GM18499 (cell line): ENCODE measurements at regions not wholly inside any gene's neighbourhood (a gene's known extent, or its start where the extent isn't known, plus 50 kb on each side); places are given as distances from the start of the nearest gene placed in this dataset.
"Not testable (repeated sequence)": the region's sequence is repeated elsewhere in the genome, so short reads cannot be mapped to it uniquely, and the experiment has no call there.

ENCODE experiments used
- ATAC-seq: cut with Tn5 transposase; IDR thresholded peaks from one replicate; pipeline ENCODE4 v1.9.1; 2021; ENCODE audit warnings: moderate number of reproducible peaks; ENCODE audit not compliant: insufficient read depth, unreplicated experiment

DNA sequence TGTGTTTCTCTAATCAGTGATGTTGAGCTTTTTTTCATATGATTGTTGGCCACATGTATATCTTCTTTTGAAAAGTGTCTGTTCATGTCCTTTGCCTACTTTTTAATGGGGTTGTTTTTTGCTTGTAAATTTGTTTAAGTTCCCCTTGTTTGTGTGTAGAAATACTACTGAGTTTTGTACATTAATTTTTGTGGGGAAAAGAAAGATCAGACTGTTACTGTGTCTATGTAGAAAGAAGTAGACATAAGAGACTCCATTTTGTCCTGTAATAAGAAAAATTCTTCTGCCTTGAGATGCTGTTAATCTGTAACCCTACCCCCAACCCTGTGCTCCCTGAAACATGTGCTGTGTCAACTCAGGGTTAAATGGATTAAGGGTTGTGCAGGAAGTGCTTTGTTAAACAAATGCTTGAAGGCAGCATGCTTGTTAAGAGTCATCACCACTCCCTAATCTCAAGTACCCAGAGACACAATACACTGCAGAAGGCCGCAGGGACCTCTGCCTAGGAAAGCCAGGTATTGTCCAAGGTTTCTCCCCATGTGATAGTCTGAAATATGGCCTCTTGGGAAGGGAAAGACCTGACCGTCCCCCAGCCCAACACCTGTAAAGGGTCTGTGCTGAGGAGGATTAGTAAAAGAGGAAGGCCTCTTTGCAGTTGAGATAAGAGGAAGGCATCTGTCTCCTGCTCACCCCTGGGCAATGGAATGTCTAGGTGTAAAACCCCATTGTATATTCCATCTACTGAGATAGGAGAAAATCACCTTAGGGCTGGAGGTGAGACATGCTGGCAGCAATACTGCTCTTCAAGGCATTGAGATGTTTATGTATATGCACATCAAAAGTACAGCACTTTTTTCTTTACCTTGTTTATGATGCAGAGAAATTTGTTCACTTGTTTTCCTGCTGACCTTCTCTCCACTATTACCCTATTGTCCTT, 196.4 kb downstream of the JRKL start:
- ATAC-seq = not testable (repeated sequence)

DNA sequence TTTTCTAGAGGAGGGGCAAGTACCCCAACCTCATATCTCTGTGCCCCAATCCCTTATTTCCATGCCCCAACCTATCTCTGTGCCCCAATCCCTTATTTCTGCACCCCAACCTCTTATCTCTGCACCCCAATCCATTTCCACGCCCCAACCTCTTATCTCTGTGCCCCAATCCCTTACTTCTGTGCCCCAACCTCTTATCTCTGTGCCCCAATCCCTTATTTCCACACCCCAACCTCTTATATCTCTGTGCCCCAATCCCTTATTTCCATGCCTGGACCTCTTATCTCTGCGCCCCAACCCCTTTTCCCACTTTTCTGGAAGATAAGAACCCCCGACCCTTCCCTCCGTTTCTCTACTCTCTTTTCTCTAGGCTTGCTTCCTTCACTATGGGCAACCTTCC, 199.0 kb downstream of the JRKL start:
- ATAC-seq = not testable (repeated sequence)

DNA sequence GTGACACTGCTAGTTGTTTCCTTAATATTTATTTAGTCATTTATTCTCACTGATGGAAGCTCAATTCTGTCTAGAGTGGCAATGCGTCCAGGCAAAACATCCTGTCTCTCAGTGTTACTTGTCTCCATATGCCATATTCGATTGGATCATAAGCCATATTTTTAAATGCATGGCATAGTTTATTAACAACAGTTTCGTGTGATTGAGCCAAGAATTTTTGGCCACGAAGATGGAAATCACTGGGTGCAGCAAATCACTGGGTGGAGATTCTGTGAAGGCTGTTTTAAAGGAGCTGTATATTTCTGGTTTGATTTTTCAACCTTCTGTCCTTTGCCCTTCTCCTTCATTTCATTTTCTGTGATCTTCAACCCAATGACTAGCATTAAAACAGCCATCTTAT, 205.2 kb downstream of the JRKL start:
- ATAC-seq = no peak

DNA sequence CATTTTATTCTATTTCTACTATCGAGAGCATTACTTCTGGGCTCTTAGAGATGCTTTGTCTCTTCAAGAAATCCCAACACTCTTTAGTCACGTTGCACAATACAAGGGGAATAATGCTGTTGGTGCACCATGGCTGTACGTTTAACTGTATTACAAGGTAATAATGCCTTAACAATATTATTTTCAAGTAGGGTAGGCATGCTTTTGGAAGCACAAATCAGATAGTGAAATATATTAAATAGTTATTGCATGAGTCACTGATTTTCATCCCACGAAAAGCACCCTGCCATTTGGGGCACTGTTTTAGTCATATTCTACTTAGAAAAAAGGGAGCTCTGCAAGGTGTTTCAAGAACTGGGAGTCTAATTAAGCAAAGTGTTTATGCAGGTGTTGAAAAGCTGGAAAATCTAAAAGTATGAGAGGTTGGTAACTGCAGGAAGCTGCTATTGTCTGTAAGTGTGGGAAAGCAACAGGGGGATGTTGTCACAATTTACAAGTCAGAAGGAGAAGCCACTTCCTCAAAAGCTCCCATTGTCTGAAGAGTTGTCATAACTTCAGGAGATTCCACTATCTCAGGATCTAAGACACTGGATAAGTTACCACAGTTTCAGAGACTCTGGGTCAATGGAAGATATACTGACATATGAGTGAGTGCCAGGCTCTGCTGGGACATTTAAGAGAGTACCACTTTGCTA, 218.2 kb downstream of the JRKL start:
- no peak for ATAC-seq

DNA sequence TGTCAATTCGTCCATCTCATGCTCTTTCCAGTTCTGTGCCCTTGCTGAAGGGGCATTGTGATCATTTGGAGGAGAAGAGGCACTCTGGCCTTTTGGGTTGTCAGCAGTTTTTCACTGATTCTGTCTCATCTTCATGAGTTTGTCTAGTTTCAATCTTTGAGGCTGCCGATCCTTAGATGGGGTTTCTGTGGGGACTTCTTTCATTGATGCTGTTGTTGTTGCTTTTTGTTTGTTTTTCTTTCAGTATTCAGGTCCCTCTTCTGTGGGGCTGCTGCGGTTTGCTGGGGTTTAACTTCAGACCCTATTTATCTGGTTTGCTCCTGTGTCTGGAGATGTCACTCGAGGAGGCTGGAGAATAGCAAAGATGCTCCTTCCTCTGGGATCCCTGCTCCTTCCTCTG, 224.3 kb downstream of the JRKL start:
- ATAC-seq = no peak

DNA sequence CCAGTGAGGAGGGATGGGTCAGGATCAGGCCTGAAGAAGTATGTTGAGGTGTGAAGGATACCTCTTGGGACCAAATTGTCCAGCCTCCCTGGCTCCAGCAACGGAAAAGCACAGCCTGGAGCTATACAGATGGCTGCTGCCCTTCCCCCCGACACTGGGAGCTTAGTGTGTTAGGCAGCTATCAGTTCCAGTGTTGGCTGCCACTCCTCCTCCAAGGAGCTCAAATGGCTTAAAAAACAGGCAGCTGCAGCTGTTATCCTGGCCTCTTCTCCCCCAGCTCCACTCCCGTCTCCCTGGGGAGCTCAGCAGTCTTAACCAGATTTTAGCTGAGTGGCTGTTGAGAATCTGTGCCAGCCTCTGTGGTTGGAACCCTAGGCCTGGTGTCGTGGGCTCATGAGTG, 225.0 kb downstream of the JRKL start:
- ATAC-seq = no peak

DNA sequence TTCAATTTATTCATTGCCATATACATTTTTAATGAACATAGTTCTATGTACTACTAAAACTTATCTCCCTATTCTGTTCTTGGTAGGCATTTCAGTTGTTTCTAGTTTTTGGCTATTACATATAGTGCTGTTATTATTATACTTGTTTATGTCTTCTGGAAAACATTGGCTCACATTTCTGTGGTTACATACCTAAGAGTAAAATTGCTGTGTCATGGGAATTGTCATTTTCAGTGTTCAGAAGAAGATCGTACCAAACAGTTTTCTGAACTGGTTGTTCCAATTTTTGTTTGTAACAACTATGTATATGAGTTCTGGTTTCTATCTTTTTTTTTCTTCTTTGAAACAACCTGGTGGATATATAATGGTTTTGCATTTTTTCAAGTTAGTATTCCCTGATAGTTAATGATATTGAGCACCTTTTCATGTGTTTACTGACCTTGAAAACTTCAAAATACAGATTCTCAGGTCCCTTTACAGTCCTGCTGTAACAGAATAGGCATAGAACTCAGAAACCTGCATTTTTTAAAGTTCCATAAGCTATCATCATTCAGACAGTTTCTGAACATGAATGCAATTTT, 230.7 kb downstream of the JRKL start:
- no peak for ATAC-seq

DNA sequence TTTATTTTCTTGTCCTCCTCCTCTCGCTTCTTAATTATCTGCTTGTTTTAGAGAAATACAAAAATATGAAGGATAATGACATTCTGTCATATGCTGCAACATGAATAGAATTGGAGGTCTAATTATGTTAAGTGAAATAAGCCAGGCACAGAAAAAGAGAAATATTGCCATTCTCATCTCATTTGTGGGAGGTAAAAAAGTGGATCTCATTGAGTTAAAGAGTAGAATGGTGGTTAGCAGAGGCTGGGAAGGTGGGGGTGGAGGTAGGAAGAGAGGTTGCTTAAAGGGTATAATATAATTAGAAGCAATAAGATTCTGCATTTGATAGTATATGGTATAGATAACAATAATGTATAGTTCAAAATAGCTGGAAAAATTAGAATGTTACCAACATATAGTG, 231.3 kb downstream of the JRKL start:
- ATAC-seq = no peak

DNA sequence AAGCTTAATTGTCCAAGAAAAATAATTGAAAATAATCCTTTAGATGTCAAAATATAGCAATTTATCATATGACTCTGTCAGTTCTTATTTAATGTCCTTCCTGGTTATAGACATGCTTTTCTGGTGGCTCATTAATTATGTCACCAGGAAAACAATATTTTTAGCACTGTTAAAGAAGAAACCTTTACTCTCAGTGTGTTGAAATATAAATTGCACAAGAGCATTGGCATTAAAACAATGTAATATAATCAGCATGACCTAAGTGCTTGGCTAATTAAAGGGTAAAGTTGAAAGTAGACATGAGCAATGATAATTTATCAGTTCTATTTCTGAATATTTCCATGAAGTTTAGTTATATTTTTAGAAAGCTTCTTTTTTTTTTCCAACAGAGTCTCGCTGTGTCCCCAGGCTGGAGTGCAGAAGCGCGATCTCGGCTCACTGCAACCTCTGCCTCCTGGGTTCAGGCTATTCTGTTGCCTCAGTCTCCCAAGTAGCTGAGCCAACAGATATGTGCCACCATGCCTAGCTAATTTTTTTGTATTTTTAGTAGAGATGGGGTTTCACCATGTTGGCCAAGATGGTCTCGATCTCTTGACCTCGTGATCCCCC, 232.3 kb downstream of the JRKL start:
- no peak for ATAC-seq

DNA sequence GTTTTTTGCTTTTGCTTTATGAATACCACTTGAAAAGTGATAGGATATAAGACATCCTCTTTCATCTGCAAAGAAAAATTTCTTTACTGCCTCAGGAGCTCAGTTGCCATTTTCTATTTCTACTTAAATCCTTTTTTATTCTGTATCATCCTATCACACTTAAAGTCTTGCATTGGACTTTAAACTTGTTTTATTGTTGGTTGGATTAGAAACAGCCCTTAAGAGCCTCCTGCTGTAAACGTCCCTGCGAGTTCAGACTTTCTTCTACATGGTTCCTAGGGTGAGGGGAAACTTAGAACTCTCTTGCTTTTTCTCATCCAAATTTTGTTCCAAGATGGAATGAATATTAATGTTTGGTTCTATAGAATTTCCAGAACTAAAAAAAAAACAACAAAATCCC, 234.3 kb downstream of the JRKL start:
- ATAC-seq = no peak

DNA sequence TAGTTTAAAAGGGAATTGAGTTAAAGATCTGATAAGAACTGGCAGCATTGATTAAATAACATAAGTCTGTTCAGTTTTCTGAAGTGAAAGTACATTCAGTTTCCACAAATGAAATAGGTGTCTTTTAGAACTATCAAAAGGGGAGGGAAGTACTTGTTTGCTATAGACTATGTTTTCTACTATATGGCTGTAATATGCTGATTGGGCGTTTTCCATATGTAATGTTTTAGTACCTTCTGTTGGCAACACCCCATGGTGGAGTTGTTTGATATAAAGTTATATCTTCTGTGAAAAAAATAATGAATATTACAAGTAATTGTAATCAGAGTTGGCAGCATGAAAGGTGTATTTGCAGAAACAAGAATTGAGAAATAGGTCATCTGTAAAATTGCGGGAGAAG, 237.6 kb downstream of the JRKL start:
- no peak for ATAC-seq

DNA sequence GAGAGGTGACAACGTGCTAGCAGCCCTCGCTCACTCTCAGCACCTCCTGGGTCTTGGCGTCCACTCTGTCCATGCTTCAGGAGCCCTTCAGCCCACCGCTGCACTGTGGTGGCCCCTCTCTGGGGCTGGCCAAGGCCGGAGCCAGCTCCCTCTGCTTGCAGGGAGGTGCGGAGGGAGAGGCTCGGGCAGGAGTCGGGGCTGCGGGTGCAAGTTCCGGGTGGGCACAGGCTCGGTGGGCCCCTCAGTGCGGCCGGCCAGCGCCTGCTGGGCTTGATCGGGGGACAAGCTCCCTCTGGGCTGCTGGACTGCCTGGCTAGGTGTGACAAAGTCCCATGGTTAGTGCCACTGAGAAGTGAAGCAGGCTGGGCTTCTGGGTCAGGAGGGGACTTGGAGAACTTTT, 245.8 kb downstream of the JRKL start:
- no peak for ATAC-seq

DNA sequence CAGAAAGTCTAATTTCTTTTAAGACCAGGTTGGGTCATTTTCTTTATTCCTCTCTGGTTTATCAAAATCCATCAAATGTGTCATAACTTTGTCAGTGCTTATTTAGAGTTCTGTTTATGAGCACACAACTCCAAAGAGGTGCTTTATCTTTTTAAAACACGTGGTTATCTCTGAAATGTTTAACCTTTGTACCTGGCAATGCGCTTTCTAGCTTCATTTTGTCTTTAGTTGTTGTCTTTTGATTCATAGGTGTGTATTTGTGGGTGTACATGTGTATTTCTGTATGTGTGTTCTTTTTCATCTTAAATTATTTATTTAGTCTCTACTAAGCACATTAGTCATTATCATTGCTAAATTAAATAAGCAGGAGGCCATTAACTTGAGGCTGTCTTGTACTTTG, 251.4 kb downstream of the JRKL start:
- no peak for ATAC-seq

DNA sequence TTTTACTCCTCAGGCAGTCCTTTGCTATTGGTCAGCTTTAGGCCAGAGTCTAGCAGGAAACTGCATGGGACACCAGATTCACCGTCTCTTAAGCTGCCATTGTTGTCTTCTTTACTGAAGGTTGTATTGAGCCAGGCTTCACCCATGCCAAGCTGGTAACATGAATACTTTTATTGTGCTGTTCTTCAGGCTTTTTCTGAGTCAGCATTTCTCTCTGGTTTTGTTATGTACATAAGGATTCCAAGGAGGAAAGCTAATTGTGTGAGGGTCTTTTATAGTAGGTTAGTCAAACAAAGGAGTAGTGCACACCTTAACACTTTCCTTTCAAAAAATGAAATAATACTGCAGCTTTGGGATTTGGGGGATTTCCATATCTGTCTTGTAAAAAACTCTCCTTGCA, 252.8 kb downstream of the JRKL start:
- no peak for ATAC-seq

DNA sequence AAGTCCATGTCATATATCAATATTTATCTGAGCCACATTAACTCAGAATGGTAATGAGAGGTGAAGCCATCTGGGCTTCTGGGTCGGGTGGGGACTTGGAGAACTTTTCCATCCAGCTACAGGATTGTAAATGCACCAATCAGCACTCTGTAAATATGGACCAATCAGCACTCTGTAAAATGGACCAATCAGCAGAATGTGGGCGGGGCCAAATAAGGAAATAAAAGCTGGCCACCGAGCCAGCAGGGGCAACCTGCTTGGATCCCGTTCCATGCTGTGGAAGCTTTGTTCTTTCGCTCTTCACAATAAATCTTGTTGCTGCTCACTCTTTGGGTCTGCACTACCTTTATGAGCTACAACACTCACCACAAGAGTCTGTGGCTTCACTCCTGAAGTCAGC, 253.4 kb downstream of the JRKL start:
- no peak for ATAC-seq

DNA sequence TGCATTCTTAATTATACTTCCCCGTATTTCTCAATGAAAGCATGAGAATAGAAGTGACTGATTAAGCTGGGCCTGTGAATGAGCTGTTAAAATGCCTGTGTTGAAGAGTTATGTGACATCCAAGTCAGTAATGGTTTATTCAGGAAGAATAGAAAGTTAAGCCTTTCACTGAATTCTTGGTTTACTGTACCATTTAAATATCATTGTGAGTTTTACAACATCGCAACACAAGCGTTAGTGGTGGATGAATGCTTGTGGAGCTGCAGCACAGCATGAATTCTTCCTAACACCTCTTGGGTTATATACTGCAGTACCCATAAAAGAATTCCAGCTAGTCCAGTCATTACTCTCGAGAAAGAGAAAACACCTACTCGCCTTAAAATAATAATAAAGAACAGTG, 257.8 kb downstream of the JRKL start:
- no peak for ATAC-seq

DNA sequence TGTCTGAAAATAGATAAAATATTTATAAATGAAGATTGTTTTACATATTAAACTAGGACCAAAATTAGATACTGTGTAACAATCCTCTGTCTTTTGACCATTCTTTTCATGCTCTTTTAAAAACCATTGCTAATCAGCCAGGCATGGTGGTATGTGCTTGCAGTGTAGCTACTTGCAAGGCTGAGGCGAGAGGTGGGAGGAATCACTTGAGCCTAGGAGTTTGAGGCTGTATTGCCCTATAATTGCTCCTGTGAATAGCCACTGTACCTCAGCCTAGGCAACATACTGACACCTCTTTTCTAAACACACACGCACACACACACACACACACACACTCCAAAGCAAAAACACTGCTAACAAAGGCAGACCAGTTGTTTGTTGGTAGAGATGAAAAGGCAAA, 259.2 kb downstream of the JRKL start:
- ATAC-seq = no peak

DNA sequence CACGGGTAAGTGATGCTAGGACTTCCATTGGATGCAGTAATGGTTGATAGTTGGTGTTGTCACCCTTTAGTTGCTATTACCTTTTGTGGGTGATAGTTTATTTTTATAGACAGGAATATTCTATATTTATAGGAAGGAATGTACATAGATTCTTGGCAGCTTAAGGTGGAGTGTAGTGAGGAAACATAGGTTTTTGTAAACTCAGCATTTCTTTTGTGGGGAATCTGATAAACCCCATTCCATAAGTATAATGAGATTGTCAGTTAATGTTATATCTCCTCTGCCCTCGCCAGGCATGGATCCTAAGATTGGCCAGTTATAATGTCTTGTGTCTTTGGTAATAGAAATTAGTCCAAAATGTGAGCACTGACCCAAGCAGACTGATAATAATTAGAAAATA, 262.7 kb downstream of the JRKL start:
- ATAC-seq = no peak

DNA sequence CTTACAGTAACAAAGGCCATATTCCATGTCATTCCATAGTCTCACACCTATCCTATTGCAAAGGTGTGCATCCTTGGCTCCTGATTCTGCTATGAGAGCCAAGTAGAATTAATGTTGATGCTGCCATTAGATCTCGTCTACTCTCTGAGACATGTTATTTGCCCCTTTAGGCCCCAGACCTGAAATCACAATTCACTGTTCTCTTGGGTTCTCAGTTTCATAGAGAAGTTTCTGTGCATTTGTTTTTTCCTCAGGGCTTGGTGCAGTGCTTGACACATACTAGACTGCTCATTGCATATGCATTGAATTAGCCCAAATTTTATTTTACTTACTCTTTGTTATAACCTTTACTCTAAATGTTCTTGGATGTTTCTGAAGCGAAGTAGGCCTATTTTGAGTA, 265.7 kb downstream of the JRKL start:
- no peak for ATAC-seq

DNA sequence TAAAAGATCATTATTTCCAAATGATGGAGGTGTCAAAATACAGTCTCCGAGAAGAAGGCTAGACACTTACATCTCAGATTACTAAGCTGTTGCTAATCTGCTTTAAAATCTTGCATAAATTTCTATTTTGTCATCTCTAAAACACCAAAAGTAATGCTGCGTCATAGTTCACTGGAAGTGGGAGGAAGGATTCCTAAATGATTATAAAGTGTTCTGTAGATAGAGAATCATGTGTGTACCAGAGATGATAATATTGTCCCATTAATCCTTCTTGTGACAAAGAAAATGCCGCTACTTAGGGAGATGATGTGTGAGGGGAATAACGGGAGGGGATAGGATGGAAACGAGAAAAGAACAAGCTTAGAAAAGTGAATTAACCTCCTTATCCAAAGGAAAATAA, 268.6 kb downstream of the JRKL start:
- ATAC-seq = no peak

DNA sequence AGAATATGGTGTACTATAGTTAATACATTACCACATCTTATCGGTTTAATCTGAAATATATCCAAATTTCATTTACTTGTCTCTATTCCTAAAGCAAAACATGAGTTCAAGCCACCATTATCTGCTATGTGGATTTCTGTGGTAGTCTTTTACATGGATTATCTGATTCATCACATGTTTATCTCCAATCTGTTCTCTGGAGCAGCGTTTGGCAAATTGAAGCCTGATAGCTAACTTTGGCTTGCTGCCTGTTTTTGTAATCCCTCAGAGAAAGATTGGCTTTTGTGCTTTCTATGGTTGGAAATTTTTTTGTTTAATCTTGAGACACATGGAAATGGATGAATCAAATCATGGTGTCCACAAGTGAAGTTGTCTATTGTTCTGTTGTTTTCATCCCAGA, 274.3 kb downstream of the JRKL start:
- no peak for ATAC-seq
